IMR-90 (cell line): ENCODE measurements at regions not wholly inside any gene's neighbourhood (a gene's known extent, or its start where the extent isn't known, plus 50 kb on each side); places are given as distances from the start of the nearest gene placed in this dataset.

Experiments
- ATAC-seq: fragments of 200-7000 bp; cut with Tn5 transposase; 2 replicates; pipeline ENCODE4 v1.9.1; 2020; ENCODE audit warnings: low read depth, mild to moderate bottlenecking, moderate library complexity
- BruUV-seq: library from RNA; stranded (reverse); fragments of 400-500 nt; replicated peaks from 2 replicates; lab custom pipeline; 2021; lab: Mats Ljungman, UMichigan
- CTCF ChIA-PET: fragments of 300-600 bp; formaldehyde crosslinking; extraction: SDS; loops from one replicate; lab custom pipeline; 2021; ENCODE audit warnings: antibody characterized with exemption; lab: Yijun Ruan, JAX
- POLR2A ChIA-PET: fragments of 300-600 bp; sonication (Branson Sonifier 250); formaldehyde crosslinking; loops from one replicate; lab custom pipeline; 2022; ENCODE audit warnings: antibody characterized with exemption; ENCODE audit not compliant: unreplicated experiment; lab: Charles Lee
- DNase-seq: peaks from one replicate; pipeline ENCODE4 v3.0.0; 2013
- H2AFZ ChIP-seq: replicated peaks from 2 replicates; pipeline ENCODE3; 2013; ENCODE audit warnings: low read length, mild to moderate bottlenecking; ENCODE audit not compliant: poor library complexity
- H2AK5ac ChIP-seq: 2 replicates; pipeline ENCODE4 v1.6.1; 2013; ENCODE audit warnings: low read depth, low read length, inconsistent platforms
- H2AK9ac ChIP-seq: replicated peaks from 2 replicates; pipeline ENCODE3; 2013; ENCODE audit warnings: mild to moderate bottlenecking, low read depth, low read length, moderate library complexity; ENCODE audit not compliant: poor library complexity
- H2BK120ac ChIP-seq: 2 replicates; pipeline ENCODE4 v1.6.1; 2013; ENCODE audit warnings: low read depth, low read length, inconsistent platforms
- H2BK15ac ChIP-seq: 3 replicates; pipeline ENCODE4 v1.6.1; 2013; ENCODE audit warnings: low read depth, low read length, inconsistent platforms
- H2BK20ac ChIP-seq: 2 replicates; pipeline ENCODE4 v1.6.1; 2013; ENCODE audit warnings: low read depth, mild to moderate bottlenecking, inconsistent platforms, low read length, moderate library complexity
- H2BK5ac ChIP-seq: 2 replicates; pipeline ENCODE4 v1.6.1; 2013; ENCODE audit warnings: mild to moderate bottlenecking, low read depth, low read length, inconsistent platforms; ENCODE audit not compliant: poor library complexity, severe bottlenecking
- H3K14ac ChIP-seq: replicated peaks from 2 replicates; pipeline ENCODE4 v1.6.1; 2013; ENCODE audit warnings: low read depth, low read length, inconsistent platforms
- H3K18ac ChIP-seq: 2 replicates; pipeline ENCODE4 v1.6.1; 2013; ENCODE audit warnings: low read depth, low read length, control low read depth
- H3K23ac ChIP-seq: 2 replicates; pipeline ENCODE4 v1.6.1; 2013; ENCODE audit warnings: low read depth, low read length, inconsistent platforms
- H3K27ac ChIP-seq: 2 replicates; pipeline ENCODE4 v1.5.1; 2013; ENCODE audit warnings: mild to moderate bottlenecking, control low read depth, low read length; ENCODE audit not compliant: insufficient read depth
- H3K27me3 ChIP-seq: 2 replicates; pipeline ENCODE4 v1.6.1; 2013; ENCODE audit warnings: low read length; ENCODE audit not compliant: control insufficient read depth, insufficient read depth
- H3K36me3 ChIP-seq: 2 replicates; pipeline ENCODE4 v1.6.1; 2013; ENCODE audit warnings: low read length, mixed read lengths; ENCODE audit not compliant: control insufficient read depth, insufficient read depth
- H3K4ac ChIP-seq: 2 replicates; pipeline ENCODE4 v1.6.1; 2013; ENCODE audit warnings: low read depth, low read length, inconsistent platforms
- H3K4me1 ChIP-seq: 2 replicates; pipeline ENCODE4 v1.6.1; 2013; ENCODE audit warnings: low read length, mixed read lengths; ENCODE audit not compliant: control insufficient read depth, insufficient read depth
- H3K4me2 ChIP-seq: 2 replicates; pipeline ENCODE4 v1.6.1; 2013; ENCODE audit warnings: low read depth, mild to moderate bottlenecking, control low read depth, low read length, moderate library complexity
- H3K4me3 ChIP-seq: 2 replicates; pipeline ENCODE4 v1.5.1; 2013; ENCODE audit warnings: low read depth, mild to moderate bottlenecking, control low read depth, low read length, moderate library complexity; ENCODE audit not compliant: insufficient read depth
- H3K56ac ChIP-seq: 2 replicates; pipeline ENCODE4 v1.6.1; 2013; ENCODE audit warnings: low read length, inconsistent platforms; ENCODE audit not compliant: insufficient read depth; ENCODE audit errors: extremely low read depth
- H3K79me1 ChIP-seq, 2 experiments: 2 replicates each; pipeline ENCODE4 v1.6.1; 2013; ENCODE audit warnings: low read length in 2 of 2, inconsistent platforms in 1 of 2, low read depth in 1 of 2
- H3K9ac ChIP-seq: 2 replicates; pipeline ENCODE4 v1.6.1; 2013; ENCODE audit warnings: low read depth, low read length, control low read depth
- H3K9me1 ChIP-seq: 2 replicates; pipeline ENCODE4 v1.6.1; 2013; ENCODE audit warnings: low read length, inconsistent platforms; ENCODE audit not compliant: insufficient read depth
- H3K9me3 ChIP-seq: 2 replicates; pipeline ENCODE4 v1.6.1; 2013; ENCODE audit warnings: low read length; ENCODE audit not compliant: control insufficient read depth, insufficient read depth
- H4K20me1 ChIP-seq: 2 replicates; pipeline ENCODE4 v1.6.1; 2013; ENCODE audit warnings: low read length, inconsistent platforms; ENCODE audit not compliant: insufficient read depth
- H4K5ac ChIP-seq: 2 replicates; pipeline ENCODE4 v1.6.1; 2013; ENCODE audit warnings: mild to moderate bottlenecking, low read depth, low read length, control low read depth
- H4K8ac ChIP-seq, 2 experiments: 2 replicates each; pipeline ENCODE4 v1.6.1; 2013; ENCODE audit warnings: low read depth in 2 of 2, low read length in 2 of 2, control low read depth in 1 of 2, inconsistent platforms in 1 of 2
- H4K91ac ChIP-seq: 2 replicates; pipeline ENCODE4 v1.6.1; 2013; ENCODE audit warnings: low read depth, low read length, inconsistent platforms; ENCODE audit not compliant: insufficient read depth
- BHLHE40 ChIP-seq: fragments of 150-350 bp; IDR thresholded peaks from 2 replicates; pipeline ENCODE4 v1.6.1; 2016; ENCODE audit warnings: mild to moderate bottlenecking, low read depth, low read length
- CEBPB ChIP-seq: IDR thresholded peaks from 2 replicates; pipeline ENCODE4 v1.6.1; 2012; ENCODE audit warnings: low read depth, low read length, improper control_type of control experiment
- CHD1 ChIP-seq: IDR thresholded peaks from 2 replicates; pipeline ENCODE4 v1.6.1; 2012; ENCODE audit warnings: low read depth, low read length, improper control_type of control experiment
- CTCF ChIP-seq: conservative IDR thresholded peaks from 2 replicates; pipeline ENCODE4 v1.5.1; 2012; ENCODE audit warnings: mild to moderate bottlenecking, low read depth, low read length, improper control_type of control experiment
- FOS ChIP-seq: fragments of 150-350 bp; IDR thresholded peaks from 2 replicates; pipeline ENCODE4 v1.6.1; 2016; ENCODE audit warnings: low read depth, low read length
- MAFK ChIP-seq: IDR thresholded peaks from 2 replicates; pipeline ENCODE4 v1.6.1; 2012; ENCODE audit warnings: low read depth, low read length, improper control_type of control experiment
- NFE2L2 ChIP-seq: fragments of 150-350 bp; IDR thresholded peaks from 2 replicates; pipeline ENCODE4 v1.6.1; 2016; ENCODE audit warnings: low read depth, mild to moderate bottlenecking, low read length
- POLR2A ChIP-seq: IDR thresholded peaks from 2 replicates; pipeline ENCODE4 v1.6.1; 2012; ENCODE audit warnings: mild to moderate bottlenecking, low read depth, low read length
- RCOR1 ChIP-seq: IDR thresholded peaks from 2 replicates; pipeline ENCODE4 v1.6.1; 2012; ENCODE audit warnings: mild to moderate bottlenecking, low read length, improper control_type of control experiment; ENCODE audit not compliant: insufficient replicate concordance
- SMC3 ChIP-seq: fragments of 150-350 bp; IDR thresholded peaks from 2 replicates; pipeline ENCODE4 v1.6.1; 2016; ENCODE audit warnings: low read depth, mild to moderate bottlenecking, antibody characterized with exemption, low read length, moderate library complexity
- dilution Hi-C: fragments of 300-500 bp; cut with HindIII; formaldehyde crosslinking; loops from one replicate; pipeline ENCODE4 v1.14.3; 2018; ENCODE audit warnings: low sequenced_read_pairs; ENCODE audit not compliant: unreplicated experiment
- in situ Hi-C: fragments of 300-500 bp; cut with MboI; formaldehyde crosslinking; loops from 3 replicates; pipeline ENCODE4 v1.14.3; 2019; ENCODE audit warnings: low sequenced_read_pairs, inconsistent platforms, mixed read lengths
- intact Hi-C: fragments of 100-400 bp; cut with micrococcal nuclease; formaldehyde crosslinking; loops from 2 replicates; pipeline ENCODE4 v1.10.0; 2022
- TF ChIP-seq, protein P1 (sequence below): fragments of 150-350 bp; IDR thresholded peaks from 2 replicates; pipeline ENCODE4 v1.6.1; 2016; ENCODE audit warnings: low read depth, mild to moderate bottlenecking, low read length, moderate library complexity, borderline replicate concordance
- TF ChIP-seq, protein P2 (sequence below): fragments of 150-350 bp; IDR thresholded peaks from 2 replicates; pipeline ENCODE4 v1.6.1; 2017; ENCODE audit warnings: mild to moderate bottlenecking, antibody characterized with exemption, low read length, low read depth

DNA sequence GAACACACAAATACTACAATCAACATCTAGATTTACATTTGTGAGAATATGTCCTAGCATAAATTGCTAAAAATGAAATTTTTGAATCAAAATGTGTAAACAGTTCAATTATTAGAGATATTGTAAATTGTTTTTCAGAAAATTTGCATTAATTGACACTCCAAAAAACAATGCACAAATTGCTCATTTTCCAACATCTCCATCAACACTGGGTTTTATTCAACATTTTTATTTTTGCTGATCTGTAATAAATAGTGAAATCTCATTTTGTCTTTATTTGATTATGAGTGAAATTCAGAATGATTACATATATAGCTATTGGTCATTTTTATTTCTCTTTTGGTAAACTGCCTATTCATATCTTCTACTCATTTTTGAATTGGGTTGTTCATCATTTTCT lies 120.0 kb upstream of the GRIA3 start:
- CTCF ChIA-PET, result no interaction called here
- no peak for DNase-seq
- Histone ChIP-seq H3K27ac (no peak overlapping the region), H3K18ac (no peak overlapping the region), H3K27me3 (no peaks in the 10 kb centered on the region), H4K20me1 (no peaks in the 10 kb centered on the region), H2BK15ac (no peak overlapping the region), H2AK5ac (no peak overlapping the region), H2BK120ac (no peak overlapping the region), H4K91ac (no peak overlapping the region), H2AFZ (no peak overlapping the region), H3K4me2 (no peak overlapping the region), H3K9ac (no peak overlapping the region), H3K9me1 (no peaks in the 10 kb centered on the region), H3K23ac (no peak overlapping the region), H3K14ac (no peak overlapping the region), H3K4ac (no peak overlapping the region), H3K79me1 (no peaks in the 10 kb centered on the region), H2BK5ac (no peak overlapping the region), H4K5ac (no peak overlapping the region), H3K56ac (no peak overlapping the region), H3K4me3 (no peak overlapping the region), H4K8ac (no peak overlapping the region), H2BK20ac (no peak overlapping the region), H2AK9ac (no peak overlapping the region), H3K4me1 (no peaks in the 10 kb centered on the region), H3K9me3 (no peaks in the 10 kb centered on the region), H3K36me3 (no peaks in the 10 kb centered on the region)
- POLR2A ChIA-PET, result no interaction called here
- in situ Hi-C loops, result no loop called here
- no TSS peak for BruUV-seq
- ATAC-seq, result no peak
- dilution Hi-C loops, result no loop called here
- no peak for TF ChIP-seq SMC3
- TF ChIP-seq MAFK, result no peak
- TF ChIP-seq RCOR1, result no peak
- no peak for TF ChIP-seq CTCF
- TF ChIP-seq CHD1, result no peak
- no peak for TF ChIP-seq FOS
- no peak for TF ChIP-seq BHLHE40
- no peak for TF ChIP-seq POLR2A
- TF ChIP-seq, protein P1, sequence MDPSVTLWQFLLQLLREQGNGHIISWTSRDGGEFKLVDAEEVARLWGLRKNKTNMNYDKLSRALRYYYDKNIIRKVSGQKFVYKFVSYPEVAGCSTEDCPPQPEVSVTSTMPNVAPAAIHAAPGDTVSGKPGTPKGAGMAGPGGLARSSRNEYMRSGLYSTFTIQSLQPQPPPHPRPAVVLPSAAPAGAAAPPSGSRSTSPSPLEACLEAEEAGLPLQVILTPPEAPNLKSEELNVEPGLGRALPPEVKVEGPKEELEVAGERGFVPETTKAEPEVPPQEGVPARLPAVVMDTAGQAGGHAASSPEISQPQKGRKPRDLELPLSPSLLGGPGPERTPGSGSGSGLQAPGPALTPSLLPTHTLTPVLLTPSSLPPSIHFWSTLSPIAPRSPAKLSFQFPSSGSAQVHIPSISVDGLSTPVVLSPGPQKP, result no peak
- TF ChIP-seq, protein P2, sequence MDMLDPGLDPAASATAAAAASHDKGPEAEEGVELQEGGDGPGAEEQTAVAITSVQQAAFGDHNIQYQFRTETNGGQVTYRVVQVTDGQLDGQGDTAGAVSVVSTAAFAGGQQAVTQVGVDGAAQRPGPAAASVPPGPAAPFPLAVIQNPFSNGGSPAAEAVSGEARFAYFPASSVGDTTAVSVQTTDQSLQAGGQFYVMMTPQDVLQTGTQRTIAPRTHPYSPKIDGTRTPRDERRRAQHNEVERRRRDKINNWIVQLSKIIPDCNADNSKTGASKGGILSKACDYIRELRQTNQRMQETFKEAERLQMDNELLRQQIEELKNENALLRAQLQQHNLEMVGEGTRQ, result no peak
- no peak for TF ChIP-seq CEBPB
- no peak for TF ChIP-seq NFE2L2
- intact Hi-C loops, result no loop called here
